HEK293 (cell line): ENCODE measurements at regions not wholly inside any gene's neighbourhood (a gene's known extent, or its start where the extent isn't known, plus 50 kb on each side); places are given as distances from the start of the nearest gene placed in this dataset.

ENCODE experiments used
- CTCF ChIP-seq: fragments of 450-650 bp; formaldehyde crosslinking; IDR thresholded peaks from 2 replicates; pipeline ENCODE4 v1.5.1; 2016; ENCODE audit warnings: missing biosample characterization, missing genetic modification characterization
- HOXD13 ChIP-seq: sonication (generic); formaldehyde crosslinking; IDR thresholded peaks from 2 replicates; pipeline ENCODE4 v1.8.0; 2022; ENCODE audit warnings: missing genetic modification reagents, borderline replicate concordance
- PRDM6 ChIP-seq: fragments of 450-650 bp; formaldehyde crosslinking; IDR thresholded peaks from 2 replicates; pipeline ENCODE4 v1.5.1; 2017; ENCODE audit warnings: missing biosample characterization, missing genetic modification characterization
- REST ChIP-seq: fragments of 450-650 bp; formaldehyde crosslinking; IDR thresholded peaks from 2 replicates; pipeline ENCODE4 v1.5.1; 2016; ENCODE audit warnings: missing biosample characterization, missing genetic modification characterization
- ZBTB17 ChIP-seq: fragments of 450-650 bp; formaldehyde crosslinking; IDR thresholded peaks from 2 replicates; pipeline ENCODE4 v1.5.1; 2016; ENCODE audit warnings: missing biosample characterization, missing genetic modification characterization
- ZNF169 ChIP-seq: fragments of 450-650 bp; formaldehyde crosslinking; IDR thresholded peaks from 2 replicates; pipeline ENCODE4 v1.5.1; 2016; ENCODE audit warnings: missing biosample characterization, missing genetic modification characterization
- ZNF768 ChIP-seq: fragments of 450-650 bp; formaldehyde crosslinking; IDR thresholded peaks from 2 replicates; pipeline ENCODE4 v1.5.1; 2018; ENCODE audit warnings: missing biosample characterization, mild to moderate bottlenecking, missing genetic modification characterization

GRCh38 chr12:91368613-91369012 is 186.0 kb upstream of the DCN start:
- TF ChIP-seq ZNF169 (tag by site-specific recombination) (no peak), CTCF (tag by site-specific recombination) (no peak), HOXD13 (CRISPR knock-in tag) (no peak), ZBTB17 (tag by site-specific recombination) (no peak), PRDM6 (no peak), ZNF768 (tag by site-specific recombination) (no peak), REST (tag by site-specific recombination) (no peak)
